Gastrocnemius medialis (tissue), 4 donors: ENCODE measurements at regions not wholly inside any gene's neighbourhood (a gene's known extent, or its start where the extent isn't known, plus 50 kb on each side); places are given as distances from the start of the nearest gene placed in this dataset.

Source experiments
- CTCF ChIP-seq, 5 experiments: fragments of 450-650 bp in 3 of 5; fragments of 200-600 bp in 2 of 5; sonication (generic) in 2 of 5; IDR thresholded peaks in 4 of 5; conservative IDR thresholded peaks in 1 of 5; 1 replicate in 4 of 5; 2 replicates in 1 of 5; pipeline ENCODE4 v1.5.1; 2016 to 2019; ENCODE audit warnings: antibody characterized with exemption in 5 of 5, mild to moderate bottlenecking in 3 of 5, moderate library complexity in 3 of 5
- POLR2A ChIP-seq, 2 donors: fragments of 450-650 bp; IDR thresholded peaks; one replicate each; pipeline ENCODE4 v1.6.1; 2017; ENCODE audit warnings: antibody characterized with exemption in 2 of 2, mild to moderate bottlenecking in 2 of 2, moderate library complexity in 2 of 2

GRCh38 chr2:57417007-57417406 is 629.6 kb upstream of the VRK2 start:
- TF ChIP-seq CTCF (IDR thresholded peaks at IDR 0.05 in 4 of 5, conservative IDR thresholded peaks at IDR 0.05 in 1 of 5) = no peak
- no peak for TF ChIP-seq POLR2A (IDR thresholded peaks at IDR 0.05)
